Chondrocyte (in vitro differentiated cells): ENCODE measurements at regions not wholly inside any gene's neighbourhood (a gene's known extent, or its start where the extent isn't known, plus 50 kb on each side); places are given as distances from the start of the nearest gene placed in this dataset.
A peak's percentile ranks its signal among the peaks of the same experiment; 100 is the strongest.

Experiments
- DNase-seq: peaks from one replicate; pipeline ENCODE4 v3.0.0; 2021; ENCODE audit warnings: mixed read lengths, low spot score
- H3K27ac Mint-ChIP-seq: one replicate; pipeline ENCODE4 v1.8.0; 2021; ENCODE audit warnings: mild to moderate bottlenecking, moderate library complexity, mixed read lengths; ENCODE audit not compliant: unreplicated experiment
- H3K27me3 Mint-ChIP-seq: 2 replicates; pipeline ENCODE4 v1.8.0; 2021; ENCODE audit warnings: low read depth, mixed read lengths
- H3K36me3 Mint-ChIP-seq: 2 replicates; pipeline ENCODE4 v1.8.0; 2021; ENCODE audit warnings: low read depth, mixed read lengths
- H3K4me1 Mint-ChIP-seq: 2 replicates; pipeline ENCODE4 v1.8.0; 2021; ENCODE audit warnings: low read depth, mild to moderate bottlenecking, mixed read lengths
- H3K4me3 Mint-ChIP-seq: one replicate; pipeline ENCODE4 v1.8.0; 2021; ENCODE audit warnings: mild to moderate bottlenecking, moderate library complexity, mixed read lengths; ENCODE audit not compliant: unreplicated experiment
- H3K9me3 Mint-ChIP-seq: 2 replicates; pipeline ENCODE4 v1.8.0; 2021; ENCODE audit warnings: low read depth, mixed read lengths
- CTCF ChIP-seq: fragments of 200-600 bp; sonication (generic); IDR thresholded peaks from 2 replicates; pipeline ENCODE4 v1.5.0; 2021; ENCODE audit warnings: antibody characterized with exemption, mild to moderate bottlenecking, moderate library complexity

- Mint-ChIP-seq H3K4me3 (no peak overlapping the region), H3K9me3 (peaks cover 40% of the 10 kb centered on the region), H3K27ac (no peak overlapping the region), H3K4me1 (no peaks in the 10 kb centered on the region), H3K36me3 (peaks cover 14% of the 10 kb centered on the region), H3K27me3 (peaks cover 2% of the 10 kb centered on the region)
- DNase-seq, result no peak
- no peak for TF ChIP-seq CTCF
These were observed 193.7 kb downstream of the OSTF1 start for GRCh38 chr9:75282047-75282446.

- H3K4me3 Mint-ChIP-seq, result no peak overlapping the region
- peaks cover 11% of the 10 kb centered on the region for H3K36me3 Mint-ChIP-seq
- peaks cover 42% of the 10 kb centered on the region for H3K9me3 Mint-ChIP-seq
- H3K27ac Mint-ChIP-seq, result no peak overlapping the region
- no peak for TF ChIP-seq CTCF
- DNase-seq, result no peak
- no peaks in the 10 kb centered on the region for H3K4me1 Mint-ChIP-seq
- H3K27me3 Mint-ChIP-seq, result peaks cover 5% of the 10 kb centered on the region
These were observed 201.0 kb downstream of the OSTF1 start for GRCh38 chr9:75289332-75289731.

- peak; percentile 49 for TF ChIP-seq CTCF
- H3K27me3 Mint-ChIP-seq, result no peaks in the 10 kb centered on the region
- peak overlapping the region; percentile 36 for H3K27ac Mint-ChIP-seq
- no peak for DNase-seq
- H3K4me3 Mint-ChIP-seq, result no peak overlapping the region
- H3K36me3 Mint-ChIP-seq, result no peaks in the 10 kb centered on the region
- H3K4me1 Mint-ChIP-seq, result peaks cover 19% of the 10 kb centered on the region
- H3K9me3 Mint-ChIP-seq, result peaks cover 23% of the 10 kb centered on the region
These were observed 211.0 kb downstream of the OSTF1 start for GRCh38 chr9:75299324-75299723.

GRCh38 chr9:75333624-75334023, 245.3 kb downstream of the OSTF1 start:
- Mint-ChIP-seq H3K4me1 (peaks cover under 1% of the 10 kb centered on the region), H3K27ac (no peak overlapping the region), H3K27me3 (peaks cover 2% of the 10 kb centered on the region), H3K36me3 (peaks cover 8% of the 10 kb centered on the region), H3K4me3 (no peak overlapping the region), H3K9me3 (peaks cover 39% of the 10 kb centered on the region)
- TF ChIP-seq CTCF, result peak; percentile 77
- DNase-seq, result no peak

GRCh38 chr9:75358846-75359245, 270.5 kb downstream of the OSTF1 start:
- Mint-ChIP-seq H3K36me3 (peaks cover 9% of the 10 kb centered on the region), H3K9me3 (peaks cover 20% of the 10 kb centered on the region), H3K4me3 (no peak overlapping the region), H3K4me1 (no peaks in the 10 kb centered on the region), H3K27ac (no peak overlapping the region), H3K27me3 (no peaks in the 10 kb centered on the region)
- no peak for TF ChIP-seq CTCF
- DNase-seq, result no peak
